ENCODE measurements at regions not wholly inside any gene's neighbourhood (a gene's known extent, or its start where the extent isn't known, plus 50 kb on each side); places are given as distances from the start of the nearest gene placed in this dataset.
"Not testable (repeated sequence)": the region's sequence is repeated elsewhere in the genome, so short reads cannot be mapped to it uniquely, and the experiment has no call there.

GRCh38 chr3:191987831-191988350 lies 526.9 kb downstream of the PYDC2 start:
- Histone ChIP-seq H3K27me3 (replicated peaks; ENCODE audit: control insufficient read depth, insufficient read depth, low read length) (no peaks in the 10 kb centered on the region), H3K4me3 (replicated peaks; ENCODE audit: low read depth, low read length) (no peak overlapping the region), H3K36me3 (ENCODE audit: control insufficient read depth, insufficient read depth, low read length) (no peaks in the 10 kb centered on the region)
- DNase-seq (ENCODE audit: extremely low read depth, insufficient read length): no peak
- TF ChIP-seq, protein P1, sequence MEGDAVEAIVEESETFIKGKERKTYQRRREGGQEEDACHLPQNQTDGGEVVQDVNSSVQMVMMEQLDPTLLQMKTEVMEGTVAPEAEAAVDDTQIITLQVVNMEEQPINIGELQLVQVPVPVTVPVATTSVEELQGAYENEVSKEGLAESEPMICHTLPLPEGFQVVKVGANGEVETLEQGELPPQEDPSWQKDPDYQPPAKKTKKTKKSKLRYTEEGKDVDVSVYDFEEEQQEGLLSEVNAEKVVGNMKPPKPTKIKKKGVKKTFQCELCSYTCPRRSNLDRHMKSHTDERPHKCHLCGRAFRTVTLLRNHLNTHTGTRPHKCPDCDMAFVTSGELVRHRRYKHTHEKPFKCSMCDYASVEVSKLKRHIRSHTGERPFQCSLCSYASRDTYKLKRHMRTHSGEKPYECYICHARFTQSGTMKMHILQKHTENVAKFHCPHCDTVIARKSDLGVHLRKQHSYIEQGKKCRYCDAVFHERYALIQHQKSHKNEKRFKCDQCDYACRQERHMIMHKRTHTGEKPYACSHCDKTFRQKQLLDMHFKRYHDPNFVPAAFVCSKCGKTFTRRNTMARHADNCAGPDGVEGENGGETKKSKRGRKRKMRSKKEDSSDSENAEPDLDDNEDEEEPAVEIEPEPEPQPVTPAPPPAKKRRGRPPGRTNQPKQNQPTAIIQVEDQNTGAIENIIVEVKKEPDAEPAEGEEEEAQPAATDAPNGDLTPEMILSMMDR (IDR thresholded peaks at IDR 0.05; ENCODE audit: insufficient read depth, low read length, poor library complexity, severe bottlenecking): no peak

- H3K36me3 ChIP-seq (ENCODE audit: control insufficient read depth, insufficient read depth, low read length); DNase-seq (ENCODE audit: extremely low read depth, insufficient read length); H3K27me3 ChIP-seq (replicated peaks; ENCODE audit: control insufficient read depth, insufficient read depth, low read length); H3K4me3 ChIP-seq (replicated peaks; ENCODE audit: low read depth, low read length): not testable (repeated sequence)
These were observed 533.0 kb downstream of the PYDC2 start for GRCh38 chr3:191993952-191994351.

DNA sequence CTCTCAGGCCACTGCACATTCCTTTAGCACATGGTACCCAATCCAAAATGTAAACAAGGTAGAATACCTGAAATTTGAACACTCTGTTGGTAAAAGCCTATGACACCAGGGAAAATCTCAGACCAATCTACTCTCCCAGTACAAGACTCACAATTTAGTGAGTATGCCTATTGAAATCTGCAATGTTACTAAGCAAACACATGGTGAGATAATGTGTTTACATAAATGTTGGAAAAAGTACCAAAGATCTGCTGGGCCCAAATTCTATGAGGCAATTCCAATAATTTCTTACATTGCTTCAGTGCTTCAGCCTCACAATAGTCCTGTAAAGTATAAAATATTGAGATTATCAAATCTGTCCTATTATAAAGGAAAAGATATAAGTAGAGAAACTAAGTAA lies 536.1 kb downstream of the PYDC2 start:
- H3K36me3 ChIP-seq (ENCODE audit: control insufficient read depth, insufficient read depth, low read length): no peaks in the 10 kb centered on the region
- TF ChIP-seq, protein P1 (IDR thresholded peaks at IDR 0.05; ENCODE audit: insufficient read depth, low read length, poor library complexity, severe bottlenecking): no peak
- no peak overlapping the region for H3K4me3 ChIP-seq (replicated peaks; ENCODE audit: low read depth, low read length)
- no peaks in the 10 kb centered on the region for H3K27me3 ChIP-seq (replicated peaks; ENCODE audit: control insufficient read depth, insufficient read depth, low read length)
- no peak for DNase-seq (ENCODE audit: extremely low read depth, insufficient read length)

- no peaks in the 10 kb centered on the region for H3K36me3 ChIP-seq (ENCODE audit: control insufficient read depth, insufficient read depth, low read length)
- TF ChIP-seq, protein P1 (IDR thresholded peaks at IDR 0.05; ENCODE audit: insufficient read depth, low read length, poor library complexity, severe bottlenecking): no peak
- no peaks in the 10 kb centered on the region for H3K27me3 ChIP-seq (replicated peaks; ENCODE audit: control insufficient read depth, insufficient read depth, low read length)
- DNase-seq (ENCODE audit: extremely low read depth, insufficient read length): no peak
- H3K4me3 ChIP-seq (replicated peaks; ENCODE audit: low read depth, low read length): no peak overlapping the region
These were observed 536.8 kb downstream of the PYDC2 start for GRCh38 chr3:191997579-191998268.

DNA sequence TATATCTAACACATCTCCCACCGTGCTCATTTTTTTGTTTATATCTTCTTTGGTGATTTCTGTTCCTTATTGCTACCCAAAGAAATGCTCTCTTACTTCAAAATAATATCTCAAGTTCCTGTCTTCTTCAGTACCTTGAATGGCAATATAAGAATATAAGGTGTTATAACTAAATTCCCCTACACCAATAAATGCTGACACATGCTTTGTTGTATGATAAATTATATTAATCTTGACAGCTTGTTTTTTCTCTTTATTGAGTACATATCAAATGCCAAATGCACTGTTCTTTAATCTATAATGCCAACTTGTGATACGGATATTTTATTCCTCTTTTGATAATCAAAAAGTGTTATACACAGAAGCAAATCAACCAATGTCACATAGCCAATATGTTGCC lies 540.3 kb downstream of the PYDC2 start:
- DNase-seq (ENCODE audit: extremely low read depth, insufficient read length): no peak
- Histone ChIP-seq H3K4me3 (replicated peaks; ENCODE audit: low read depth, low read length) (no peak overlapping the region), H3K36me3 (ENCODE audit: control insufficient read depth, insufficient read depth, low read length) (no peaks in the 10 kb centered on the region), H3K27me3 (replicated peaks; ENCODE audit: control insufficient read depth, insufficient read depth, low read length) (no peaks in the 10 kb centered on the region)
- TF ChIP-seq, protein P1 (IDR thresholded peaks at IDR 0.05; ENCODE audit: insufficient read depth, low read length, poor library complexity, severe bottlenecking): no peak

GRCh38 chr3:192005989-192006388 lies 545.0 kb downstream of the PYDC2 start:
- TF ChIP-seq, protein P1 (IDR thresholded peaks at IDR 0.05; ENCODE audit: insufficient read depth, low read length, poor library complexity, severe bottlenecking): no peak
- Histone ChIP-seq H3K27me3 (replicated peaks; ENCODE audit: control insufficient read depth, insufficient read depth, low read length) (no peaks in the 10 kb centered on the region), H3K4me3 (replicated peaks; ENCODE audit: low read depth, low read length) (no peak overlapping the region), H3K36me3 (ENCODE audit: control insufficient read depth, insufficient read depth, low read length) (no peaks in the 10 kb centered on the region)
- no peak for DNase-seq (ENCODE audit: extremely low read depth, insufficient read length)

Data from GM06990 (cell line).